CD14-positive monocyte (primary cell): ENCODE measurements at regions not wholly inside any gene's neighbourhood (a gene's known extent, or its start where the extent isn't known, plus 50 kb on each side); places are given as distances from the start of the nearest gene placed in this dataset.

Experiments used
- DNase-seq, 3 donors: peaks; one replicate each; pipeline ENCODE4 v3.0.0-alpha.2; 2011 to 2022
- H2AFZ ChIP-seq: 2 replicates; pipeline ENCODE4 v1.6.0; 2012; ENCODE audit warnings: mild to moderate bottlenecking, low read depth, low read length, inconsistent platforms; ENCODE audit not compliant: insufficient read depth, poor library complexity, severe bottlenecking
- H3K27ac ChIP-seq, 2 donors: 1 replicate in 1 of 2; 2 replicates in 1 of 2; pipeline ENCODE4 v1.5.1; 2012 to 2013; ENCODE audit warnings: low read length in 2 of 2, control low read depth in 1 of 2, inconsistent platforms in 1 of 2, low read depth in 1 of 2, mild to moderate bottlenecking in 1 of 2
- H3K27me3 ChIP-seq, 2 donors: one replicate each; pipeline versions ENCODE4 v1.6.0 to v1.6.1; 2011 to 2013; ENCODE audit warnings: low read length in 2 of 2; ENCODE audit not compliant: control insufficient read depth in 2 of 2, insufficient read depth in 2 of 2
- H3K36me3 ChIP-seq, 2 donors: replicated peaks in 1 of 2; 1 replicate in 1 of 2; 2 replicates in 1 of 2; pipeline versions ENCODE4 v1.5.1 to v1.6.1; 2012 to 2013; ENCODE audit warnings: low read length in 2 of 2, control low read depth in 1 of 2, inconsistent platforms in 1 of 2, mild to moderate bottlenecking in 1 of 2; ENCODE audit not compliant: insufficient read depth in 2 of 2, control insufficient read depth in 1 of 2
- H3K4me1 ChIP-seq, 2 donors: 1 replicate in 1 of 2; 2 replicates in 1 of 2; pipeline versions ENCODE4 v1.5.1 to v1.6.1; 2012 to 2013; ENCODE audit warnings: low read length in 2 of 2, control low read depth in 1 of 2, inconsistent platforms in 1 of 2, mild to moderate bottlenecking in 1 of 2, moderate library complexity in 1 of 2; ENCODE audit not compliant: insufficient read depth in 2 of 2, control insufficient read depth in 1 of 2
- H3K4me2 ChIP-seq: replicated peaks from 2 replicates; pipeline ENCODE3; 2012; ENCODE audit warnings: low read length, moderate library complexity, mild to moderate bottlenecking; ENCODE audit not compliant: poor library complexity, severe bottlenecking; ENCODE audit errors: extremely low read depth
- H3K4me3 ChIP-seq, 3 experiments: fragments of 200-600 bp in 1 of 3; sonication (generic) in 1 of 3; replicated peaks in 1 of 3; 1 replicate in 2 of 3; 2 replicates in 1 of 3; pipeline ENCODE4 v1.5.1; 2011 to 2013; ENCODE audit warnings: low read length in 3 of 3, mild to moderate bottlenecking in 3 of 3, control low read depth in 2 of 3, low read depth in 2 of 3, inconsistent platforms in 1 of 3, moderate library complexity in 1 of 3
- H3K79me2 ChIP-seq: 2 replicates; pipeline ENCODE4 v1.6.0; 2012; ENCODE audit warnings: mild to moderate bottlenecking, control low read depth, inconsistent platforms, low read length, moderate library complexity; ENCODE audit not compliant: insufficient read depth
- H3K9ac ChIP-seq: 2 replicates; pipeline ENCODE4 v1.6.0; 2017; ENCODE audit warnings: low read length, mild to moderate bottlenecking; ENCODE audit not compliant: insufficient read depth, poor library complexity, severe bottlenecking
- H3K9me3 ChIP-seq, 2 donors: replicated peaks in 1 of 2; 1 replicate in 1 of 2; 2 replicates in 1 of 2; pipeline versions ENCODE4 v1.5.1 to v1.6.1; 2012 to 2013; ENCODE audit warnings: low read length in 2 of 2, control low read depth in 1 of 2; ENCODE audit not compliant: control insufficient read depth in 1 of 2, insufficient read depth in 1 of 2
- H4K20me1 ChIP-seq: 2 replicates; pipeline ENCODE4 v1.6.0; 2012; ENCODE audit warnings: mild to moderate bottlenecking, low read length, control low read depth, moderate library complexity; ENCODE audit not compliant: insufficient read depth
- H3K27ac Mint-ChIP-seq, 7 donors: one replicate each; pipeline ENCODE4 v1.8.0; 2020; ENCODE audit warnings: mild to moderate bottlenecking in 7 of 7, mixed read lengths in 7 of 7, moderate library complexity in 6 of 7, inconsistent platforms in 2 of 7
- H3K27me3 Mint-ChIP-seq, 3 donors: one replicate each; pipeline ENCODE4 v1.8.0; 2021 to 2022; ENCODE audit warnings: low read depth in 3 of 3, mild to moderate bottlenecking in 3 of 3, mixed read lengths in 3 of 3, moderate library complexity in 3 of 3, inconsistent platforms in 1 of 3
- H3K36me3 Mint-ChIP-seq, 2 donors: one replicate each; pipeline ENCODE4 v1.8.0; 2020; ENCODE audit warnings: mixed read lengths in 2 of 2, inconsistent platforms in 1 of 2, mild to moderate bottlenecking in 1 of 2
- H3K4me1 Mint-ChIP-seq: one replicate; pipeline ENCODE4 v1.8.0; 2020; ENCODE audit warnings: mild to moderate bottlenecking, mixed read lengths
- H3K4me3 Mint-ChIP-seq, 2 donors: one replicate each; pipeline ENCODE4 v1.8.0; 2020; ENCODE audit warnings: mild to moderate bottlenecking in 2 of 2, mixed read lengths in 2 of 2, moderate library complexity in 1 of 2
- H3K9me3 Mint-ChIP-seq, 7 donors: one replicate each; pipeline ENCODE4 v1.8.0; 2020 to 2022; ENCODE audit warnings: mixed read lengths in 7 of 7, mild to moderate bottlenecking in 6 of 7, moderate library complexity in 6 of 7, inconsistent platforms in 2 of 7
- CTCF ChIP-seq: fragments of 200-600 bp; IDR thresholded peaks from one replicate; pipeline ENCODE4 v1.8.0; 2022; ENCODE audit warnings: antibody characterized with exemption, mild to moderate bottlenecking
- WGBS: methylation state at CpG from one replicate; pipeline ENCODE4 v1.1.5; 2013; ENCODE audit warnings: missing lambda C conversion rate; ENCODE audit not compliant: insufficient coverage; 5-methylcytosine and 5-hydroxymethylcytosine counted together
- intact Hi-C, 2 donors: fragments of 100-400 bp; cut with micrococcal nuclease; formaldehyde crosslinking; loops; one replicate each; pipeline versions ENCODE4 v1.15.0 to v1.15.1; 2023

GRCh38 chr16:88319116-88319965 is 63.4 kb upstream of the ZNF469 start:
- Mint-ChIP-seq H3K9me3 (peaks cover 0 to 9% (median 4%) of the 10 kb centered on the region in 7 donors), H3K4me1 (no peaks in the 10 kb centered on the region), H3K4me3 (no peak overlapping the region), H3K27me3 (peaks cover 0 to 2% (median 1%) of the 10 kb centered on the region in 3 donors), H3K36me3 (no peaks in the 10 kb centered on the region), H3K27ac (no peak overlapping the region)
- Histone ChIP-seq H3K27ac (no peak overlapping the region), H3K4me1 (no peaks in the 10 kb centered on the region), H3K79me2 (no peaks in the 10 kb centered on the region), H4K20me1 (no peaks in the 10 kb centered on the region), H3K4me3 (no peak overlapping the region), H3K36me3 (no peaks in the 10 kb centered on the region), H3K9ac (no peak overlapping the region), H3K27me3 (no peaks in the 10 kb centered on the region), H3K9me3 (peaks cover 0 to 8% of the 10 kb centered on the region in 2 donors), H3K4me2 (no peak overlapping the region), H2AFZ (no peak overlapping the region)
- intact Hi-C loops = no loop called here
- WGBS = 94% methylated on average over 17 of the region's 23 CpGs
- TF ChIP-seq CTCF = no peak
- DNase-seq = no peak

GRCh38 chr16:88320947-88321634 is 61.7 kb upstream of the ZNF469 start:
- Histone ChIP-seq H3K9ac (no peak overlapping the region), H2AFZ (no peak overlapping the region), H3K4me2 (no peak overlapping the region), H3K27me3 (no peaks in the 10 kb centered on the region), H3K79me2 (no peaks in the 10 kb centered on the region), H3K4me3 (no peak overlapping the region), H3K9me3 (peaks cover 0 to 11% of the 10 kb centered on the region in 2 donors), H3K36me3 (no peaks in the 10 kb centered on the region), H4K20me1 (no peaks in the 10 kb centered on the region), H3K4me1 (no peaks in the 10 kb centered on the region), H3K27ac (no peak overlapping the region)
- Mint-ChIP-seq H3K27me3 (peaks cover 0 to 2% (median 1%) of the 10 kb centered on the region in 3 donors), H3K27ac (no peak overlapping the region), H3K36me3 (no peaks in the 10 kb centered on the region), H3K9me3 (peaks cover 0 to 16% (median 5%) of the 10 kb centered on the region in 7 donors), H3K4me1 (no peaks in the 10 kb centered on the region), H3K4me3 (no peak overlapping the region)
- TF ChIP-seq CTCF = no peak
- no peak for DNase-seq
- intact Hi-C loops = no loop called here
- WGBS = 96% methylated on average over 16 of the region's 16 CpGs
